ENCODE measurements at regions not wholly inside any gene's neighbourhood (a gene's known extent, or its start where the extent isn't known, plus 50 kb on each side); places are given as distances from the start of the nearest gene placed in this dataset.

- H3K4me3 ChIP-seq (replicated peaks; ENCODE audit: low read depth, low read length): no peak overlapping the region
- DNase-seq (ENCODE audit: extremely low read depth, low read depth): no peak
- no peak for TF ChIP-seq CTCF (IDR thresholded peaks at IDR 0.05; ENCODE audit: low read depth, low read length, missing control alignments)
These were observed 290.8 kb upstream of the ZPLD1 start for GRCh38 chr3:102144063-102144462.

- TF ChIP-seq CTCF (IDR thresholded peaks at IDR 0.05; ENCODE audit: low read depth, low read length, missing control alignments): no peak
- H3K4me3 ChIP-seq (replicated peaks; ENCODE audit: low read depth, low read length): no peak overlapping the region
- DNase-seq (ENCODE audit: extremely low read depth, low read depth): no peak
These were observed 286.0 kb upstream of the ZPLD1 start for GRCh38 chr3:102148598-102149337.

GRCh38 chr3:102151935-102152334, 282.9 kb upstream of the ZPLD1 start:
- DNase-seq (ENCODE audit: extremely low read depth, low read depth): no peak
- H3K4me3 ChIP-seq (replicated peaks; ENCODE audit: low read depth, low read length): no peak overlapping the region
- TF ChIP-seq CTCF (IDR thresholded peaks at IDR 0.05; ENCODE audit: low read depth, low read length, missing control alignments): no peak

- TF ChIP-seq CTCF (IDR thresholded peaks at IDR 0.05; ENCODE audit: low read depth, low read length, missing control alignments): no peak
- no peak overlapping the region for H3K4me3 ChIP-seq (replicated peaks; ENCODE audit: low read depth, low read length)
- DNase-seq (ENCODE audit: extremely low read depth, low read depth): peak; percentile 57
These were observed 278.4 kb upstream of the ZPLD1 start for GRCh38 chr3:102156426-102156825.

GRCh38 chr3:102158080-102158740, 276.6 kb upstream of the ZPLD1 start:
- H3K4me3 ChIP-seq (replicated peaks; ENCODE audit: low read depth, low read length): no peak overlapping the region
- DNase-seq (ENCODE audit: extremely low read depth, low read depth): no peak
- no peak for TF ChIP-seq CTCF (IDR thresholded peaks at IDR 0.05; ENCODE audit: low read depth, low read length, missing control alignments)

GRCh38 chr3:102159810-102160451, 274.9 kb upstream of the ZPLD1 start:
- no peak overlapping the region for H3K4me3 ChIP-seq (replicated peaks; ENCODE audit: low read depth, low read length)
- no peak for TF ChIP-seq CTCF (IDR thresholded peaks at IDR 0.05; ENCODE audit: low read depth, low read length, missing control alignments)
- no peak for DNase-seq (ENCODE audit: extremely low read depth, low read depth)

Data from HFF-Myc (cell line).